ENCODE measurements at regions not wholly inside any gene's neighbourhood (a gene's known extent, or its start where the extent isn't known, plus 50 kb on each side); places are given as distances from the start of the nearest gene placed in this dataset.

- TF ChIP-seq, protein P1, sequence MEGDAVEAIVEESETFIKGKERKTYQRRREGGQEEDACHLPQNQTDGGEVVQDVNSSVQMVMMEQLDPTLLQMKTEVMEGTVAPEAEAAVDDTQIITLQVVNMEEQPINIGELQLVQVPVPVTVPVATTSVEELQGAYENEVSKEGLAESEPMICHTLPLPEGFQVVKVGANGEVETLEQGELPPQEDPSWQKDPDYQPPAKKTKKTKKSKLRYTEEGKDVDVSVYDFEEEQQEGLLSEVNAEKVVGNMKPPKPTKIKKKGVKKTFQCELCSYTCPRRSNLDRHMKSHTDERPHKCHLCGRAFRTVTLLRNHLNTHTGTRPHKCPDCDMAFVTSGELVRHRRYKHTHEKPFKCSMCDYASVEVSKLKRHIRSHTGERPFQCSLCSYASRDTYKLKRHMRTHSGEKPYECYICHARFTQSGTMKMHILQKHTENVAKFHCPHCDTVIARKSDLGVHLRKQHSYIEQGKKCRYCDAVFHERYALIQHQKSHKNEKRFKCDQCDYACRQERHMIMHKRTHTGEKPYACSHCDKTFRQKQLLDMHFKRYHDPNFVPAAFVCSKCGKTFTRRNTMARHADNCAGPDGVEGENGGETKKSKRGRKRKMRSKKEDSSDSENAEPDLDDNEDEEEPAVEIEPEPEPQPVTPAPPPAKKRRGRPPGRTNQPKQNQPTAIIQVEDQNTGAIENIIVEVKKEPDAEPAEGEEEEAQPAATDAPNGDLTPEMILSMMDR (IDR thresholded peaks at IDR 0.05; ENCODE audit: insufficient read depth, low read length, poor library complexity, severe bottlenecking) = no peak
- no peak for TF ChIP-seq EZH2phosphoT487 (conservative IDR thresholded peaks at IDR 0.05; ENCODE audit: low read length)
These were observed 267.1 kb downstream of the ICOS start for GRCh38 chr2:204203704-204204103.
